DMS153 (cell line): ENCODE measurements at regions not wholly inside any gene's neighbourhood (a gene's known extent, or its start where the extent isn't known, plus 50 kb on each side); places are given as distances from the start of the nearest gene placed in this dataset.
"Not testable (repeated sequence)": the region's sequence is repeated elsewhere in the genome, so short reads cannot be mapped to it uniquely, and the experiment has no call there.

Experiments used
- DNase-seq: peaks from one replicate; lab custom pipeline; 2025; lab: John Stamatoyannopoulos, UW

DNA sequence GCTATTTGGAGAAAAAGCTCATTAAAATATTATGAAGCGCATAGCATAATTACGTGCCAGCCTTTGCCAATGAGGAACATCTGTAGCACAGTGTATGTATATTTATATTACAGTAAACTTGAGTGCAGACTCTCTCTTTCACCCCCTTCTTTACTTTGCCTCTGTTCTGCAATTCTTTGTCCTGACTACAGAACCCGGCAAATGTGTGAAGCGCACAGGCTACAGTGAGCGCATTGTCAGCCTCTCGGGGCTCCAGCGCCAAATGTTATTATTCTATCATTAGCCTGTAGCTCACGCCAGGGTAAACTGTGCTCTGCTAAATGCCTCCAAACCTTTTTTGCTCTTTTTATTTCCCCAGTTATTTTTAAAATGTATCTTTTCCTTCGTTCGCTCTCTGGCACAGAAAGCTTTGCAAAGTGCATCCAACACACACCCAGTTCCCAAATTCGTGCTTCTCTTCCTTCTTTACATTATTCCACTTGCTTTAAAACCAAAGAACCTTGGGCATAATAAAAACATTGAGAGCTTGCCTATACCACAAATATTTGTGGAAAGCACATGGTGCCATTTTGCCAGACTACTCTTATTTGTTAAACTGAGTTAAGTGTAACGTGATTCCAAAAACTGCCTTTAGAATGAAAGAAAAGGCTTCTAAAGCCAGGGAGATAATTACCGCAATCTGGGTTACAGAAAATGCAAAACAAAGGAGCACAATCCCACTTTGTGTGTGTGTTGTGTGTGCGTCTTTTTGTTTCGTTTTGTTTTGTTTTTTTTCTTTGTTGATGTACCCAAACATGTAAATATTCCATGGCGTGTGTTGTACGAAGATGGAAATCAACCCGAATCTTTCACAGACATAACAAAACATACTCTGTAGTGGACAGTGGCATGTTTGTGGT lies 164.1 kb upstream of the MPDZ start:
- peak; percentile 84 for DNase-seq

DNA sequence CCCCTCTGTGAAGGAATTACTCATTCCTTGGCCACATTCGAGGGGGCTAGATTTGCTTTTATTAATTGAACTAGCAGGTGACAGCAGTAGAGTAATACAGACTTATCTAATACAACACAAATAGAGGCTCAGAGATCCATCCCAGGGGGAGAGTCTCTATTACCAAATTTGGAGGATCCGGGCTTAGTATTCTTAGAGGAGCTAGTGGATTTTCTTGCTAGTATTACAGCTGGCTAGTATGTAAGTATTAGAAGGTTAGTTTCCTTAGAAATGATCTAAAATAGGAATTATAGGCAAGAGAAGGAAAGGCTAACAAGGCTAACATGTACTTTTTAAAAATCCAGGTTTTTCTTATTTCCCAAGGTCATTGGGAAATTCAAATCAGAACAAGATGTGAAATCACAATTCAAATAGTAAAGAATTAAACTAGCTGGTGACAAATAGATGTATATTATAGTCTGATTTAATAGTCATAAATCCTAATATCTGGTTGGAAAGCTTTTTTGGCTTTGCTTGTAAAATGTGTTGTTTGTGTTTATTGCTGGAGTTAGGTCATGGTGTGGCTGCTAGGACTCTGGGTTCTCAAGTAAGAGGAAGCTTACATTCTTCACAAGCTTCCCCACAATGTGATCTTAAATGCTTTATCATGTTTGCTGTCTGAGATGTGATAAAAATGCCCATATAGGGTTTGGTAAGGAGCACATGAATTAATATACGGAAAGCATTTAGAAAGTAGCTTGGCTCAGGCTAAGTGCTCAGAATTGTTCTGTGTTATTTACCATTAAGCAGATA lies 160.4 kb upstream of the MPDZ start:
- no peak for DNase-seq

DNA sequence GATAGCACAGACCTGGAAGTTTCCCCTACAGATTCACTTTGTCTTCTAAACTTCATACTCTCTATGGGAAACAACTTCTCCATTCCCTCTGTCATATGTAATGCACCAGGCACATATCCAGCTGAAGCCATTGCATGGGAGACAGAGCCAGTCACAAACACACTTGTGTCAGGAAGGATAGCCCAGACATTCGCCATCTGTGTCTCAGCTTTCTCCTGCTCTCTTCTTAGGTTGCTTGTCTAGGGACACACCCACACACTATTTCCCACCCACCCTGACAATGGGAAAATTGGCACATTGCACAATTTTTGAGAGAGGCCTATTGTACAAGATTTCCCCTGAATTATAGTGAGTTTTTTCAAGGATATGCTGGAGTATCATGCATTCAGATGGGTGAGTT lies 158.4 kb upstream of the MPDZ start:
- DNase-seq, result no peak

DNA sequence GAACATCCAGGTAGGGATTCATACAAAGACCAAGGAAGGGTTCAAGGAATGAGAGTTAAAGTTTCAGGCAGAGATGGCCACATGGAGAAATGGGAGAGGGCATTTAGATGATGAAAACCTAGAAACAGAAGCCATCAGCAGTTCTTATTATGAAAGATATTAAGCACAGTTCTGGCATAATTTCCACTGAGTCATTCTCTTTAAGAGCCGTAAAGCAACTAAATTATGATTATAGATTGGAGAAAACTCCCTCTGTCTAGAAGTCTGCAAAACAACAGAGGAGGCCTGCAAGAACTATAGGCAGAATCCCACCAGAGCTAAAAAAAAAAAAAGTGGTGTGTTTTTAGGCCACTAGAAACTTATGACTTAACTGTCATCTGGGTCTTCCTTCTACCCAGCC lies 157.1 kb upstream of the MPDZ start:
- no peak for DNase-seq

DNA sequence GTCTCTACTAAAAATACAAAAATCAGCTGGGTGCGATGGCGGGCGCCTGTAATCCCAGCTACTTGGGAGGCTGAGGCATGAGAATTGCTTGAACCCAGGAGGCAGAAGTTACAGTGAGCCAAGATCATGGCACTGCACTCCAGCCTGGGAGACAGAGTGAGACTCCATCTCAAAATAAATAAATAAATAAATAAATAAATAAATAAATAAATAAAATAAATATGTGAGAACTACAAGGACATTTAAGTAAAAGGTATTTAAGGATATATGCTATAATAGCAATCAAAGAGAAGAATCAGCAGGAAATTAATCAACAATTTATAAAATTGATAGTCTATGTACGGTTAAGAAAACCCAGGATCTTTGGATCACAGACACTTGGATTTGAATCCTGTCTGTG lies 154.0 kb upstream of the MPDZ start:
- DNase-seq, result not testable (repeated sequence)

DNA sequence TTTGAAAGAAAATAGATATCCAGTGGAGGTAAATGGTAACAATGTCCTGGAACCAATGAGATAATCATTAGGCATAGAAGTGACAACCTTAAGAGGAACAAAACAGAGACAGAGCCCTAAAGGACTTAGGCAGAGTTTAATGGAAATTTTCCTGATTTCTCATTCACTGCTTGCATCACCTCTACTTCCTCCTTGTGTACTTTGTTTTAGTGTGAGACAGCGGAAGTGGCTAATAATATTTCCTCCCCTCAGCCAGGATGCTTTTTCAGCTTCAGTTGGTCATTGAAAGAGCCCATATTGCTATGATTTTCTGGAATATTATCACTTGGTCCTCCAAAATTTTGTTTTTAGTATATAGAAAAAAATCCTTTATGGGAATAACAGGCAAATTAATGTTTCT lies 153.4 kb upstream of the MPDZ start:
- DNase-seq, result peak; percentile 51

DNA sequence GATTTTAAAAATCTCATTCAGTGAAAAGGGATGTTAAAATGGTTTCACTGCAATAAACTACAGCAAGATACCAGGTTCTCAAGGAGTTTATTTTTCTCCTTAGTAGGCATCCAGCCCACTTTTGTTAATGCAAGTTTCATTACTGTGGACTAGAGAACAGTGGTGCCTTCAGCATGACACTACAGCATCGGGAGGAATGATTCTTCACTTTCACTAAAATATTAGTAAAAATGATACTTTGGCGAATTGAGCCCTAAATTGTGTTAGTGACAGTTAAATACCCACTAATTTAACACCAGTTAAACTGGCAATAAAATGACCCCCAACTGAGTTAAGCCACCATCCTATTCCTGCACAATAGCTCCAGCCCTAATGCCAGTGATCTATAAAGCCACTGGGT lies 152.2 kb upstream of the MPDZ start:
- no peak for DNase-seq

DNA sequence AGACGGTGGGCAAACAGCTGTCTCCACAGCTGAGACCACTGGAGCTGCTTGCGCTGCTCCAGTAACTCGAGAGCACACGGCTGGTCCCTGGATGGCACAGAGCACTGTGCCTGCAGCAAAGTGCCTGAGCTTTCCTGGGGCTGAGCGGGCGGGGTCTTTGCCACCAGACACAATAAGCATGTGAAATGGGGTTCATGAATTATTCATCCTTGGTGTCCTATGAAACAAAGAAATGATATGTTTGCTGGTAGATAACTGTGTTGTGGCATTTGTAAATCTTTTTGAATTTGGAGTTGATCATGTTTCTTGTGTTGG lies 151.7 kb upstream of the MPDZ start:
- DNase-seq, result no peak

DNA sequence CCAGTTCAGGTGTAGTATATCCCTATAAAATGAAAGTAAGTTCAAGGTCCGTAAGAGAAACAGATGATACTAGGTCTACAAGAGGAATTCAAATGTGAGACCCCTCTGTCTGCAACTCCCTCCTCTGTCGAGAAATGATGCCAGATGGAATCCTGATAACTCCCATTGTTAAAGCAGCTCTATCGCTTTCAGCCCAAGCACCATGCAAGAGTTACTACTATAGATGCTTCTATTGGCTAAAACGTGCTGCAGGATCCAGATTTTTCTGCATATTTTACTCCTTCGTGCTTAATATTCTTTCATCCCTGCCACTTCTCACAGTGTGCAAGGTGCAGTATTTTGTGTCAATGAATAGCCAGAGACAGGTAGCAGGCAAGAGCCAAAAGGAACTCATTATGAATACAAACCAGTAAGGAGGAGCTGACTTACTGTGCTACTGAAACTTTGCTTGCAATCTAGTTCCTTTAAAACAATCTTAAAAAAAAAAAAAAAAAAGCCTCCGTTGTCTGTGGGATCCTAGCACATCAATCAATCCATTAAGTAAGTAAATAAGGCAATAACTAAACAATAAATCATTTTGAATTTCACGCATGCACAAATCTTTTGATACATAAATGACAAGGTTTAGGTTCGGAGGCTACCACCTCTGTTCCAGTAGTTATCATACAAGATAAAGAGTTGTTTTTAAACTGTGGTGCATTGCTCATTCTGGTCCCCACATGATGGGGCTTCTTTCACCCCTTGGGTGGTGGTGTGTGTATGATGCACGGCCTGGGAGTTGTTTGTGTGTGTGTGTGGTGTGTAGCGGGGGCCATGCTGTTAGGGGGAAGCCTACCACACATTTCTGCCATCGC lies 151.1 kb upstream of the MPDZ start:
- DNase-seq, result peak; percentile 19

DNA sequence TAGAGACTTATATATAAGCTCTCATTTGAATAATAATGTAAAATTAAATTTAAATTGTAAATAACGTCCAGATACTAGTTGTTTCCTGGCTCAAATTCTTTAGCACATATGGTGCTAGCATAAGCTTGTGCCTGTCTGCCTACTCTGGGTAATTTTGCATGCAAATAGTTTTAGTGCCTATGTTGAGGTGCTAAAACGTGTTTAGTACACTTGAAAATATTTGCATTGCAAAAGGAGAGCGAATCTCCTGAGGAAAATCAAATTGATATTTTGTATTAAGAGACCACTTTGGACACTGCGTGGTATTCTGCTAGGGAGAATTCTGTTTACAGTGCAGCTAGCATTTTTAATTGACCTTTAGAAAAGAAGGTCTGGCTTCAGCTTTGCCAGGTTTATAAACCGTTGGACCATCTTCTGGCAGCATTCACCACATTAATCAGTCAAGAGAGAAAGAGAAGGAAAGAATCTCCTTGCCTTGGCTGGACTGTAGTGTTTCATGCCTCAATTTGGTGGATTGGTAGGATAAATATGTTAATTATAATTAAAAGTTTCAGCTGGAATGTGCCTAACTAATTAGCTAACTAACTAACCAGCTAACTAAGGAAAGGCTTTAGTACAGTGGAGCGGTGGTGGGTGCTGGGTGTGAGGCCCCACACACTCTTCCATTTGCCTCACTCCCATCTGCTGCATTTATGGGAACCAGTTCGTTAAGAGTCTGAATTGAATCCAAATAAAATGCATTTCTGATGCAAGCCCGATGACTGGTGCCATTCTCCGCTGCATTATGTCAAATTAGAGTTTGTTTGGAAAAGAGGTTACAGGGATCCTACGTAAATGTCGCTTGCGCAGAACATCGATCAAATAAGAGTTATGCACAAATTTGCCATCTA lies 150.1 kb upstream of the MPDZ start:
- peak; percentile 61 for DNase-seq

DNA sequence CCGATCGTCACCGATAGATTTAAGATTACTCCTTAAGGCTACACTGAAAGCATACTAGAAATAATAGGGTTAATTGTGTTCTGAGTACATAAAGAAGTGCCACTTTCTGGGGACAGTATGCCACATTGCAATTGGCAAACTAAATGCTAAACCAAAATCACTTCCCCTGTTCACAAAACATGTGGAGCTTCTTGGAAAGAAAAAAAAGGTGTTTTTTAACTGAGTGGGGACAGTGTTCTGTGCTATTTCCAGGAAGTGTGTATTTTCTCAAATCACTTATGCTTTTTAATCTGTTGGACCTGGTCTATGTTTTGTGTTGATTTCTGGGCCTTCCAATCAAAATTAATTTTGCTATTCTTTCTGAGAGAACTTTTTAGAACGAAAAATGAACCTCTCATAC lies 149.3 kb upstream of the MPDZ start:
- DNase-seq, result no peak

DNA sequence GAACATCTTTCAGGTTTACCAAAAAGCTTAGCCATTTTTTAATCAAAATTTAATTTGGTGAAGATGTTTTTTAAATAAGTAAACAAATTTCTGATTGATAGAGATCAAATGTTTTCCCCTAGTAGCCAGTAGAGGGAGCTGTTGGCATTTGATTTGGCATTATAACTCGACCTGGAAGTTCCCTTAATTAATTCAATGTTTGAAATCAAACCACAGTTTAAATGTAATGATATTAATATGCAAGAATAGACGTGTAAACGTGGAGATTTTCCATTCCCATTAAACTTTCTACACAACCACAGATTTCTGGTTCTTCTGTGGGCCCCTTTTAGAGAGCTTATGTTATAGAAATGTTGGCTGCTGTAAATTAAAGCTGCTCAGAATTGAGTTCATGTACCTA lies 148.1 kb upstream of the MPDZ start:
- DNase-seq, result peak; percentile 68

DNA sequence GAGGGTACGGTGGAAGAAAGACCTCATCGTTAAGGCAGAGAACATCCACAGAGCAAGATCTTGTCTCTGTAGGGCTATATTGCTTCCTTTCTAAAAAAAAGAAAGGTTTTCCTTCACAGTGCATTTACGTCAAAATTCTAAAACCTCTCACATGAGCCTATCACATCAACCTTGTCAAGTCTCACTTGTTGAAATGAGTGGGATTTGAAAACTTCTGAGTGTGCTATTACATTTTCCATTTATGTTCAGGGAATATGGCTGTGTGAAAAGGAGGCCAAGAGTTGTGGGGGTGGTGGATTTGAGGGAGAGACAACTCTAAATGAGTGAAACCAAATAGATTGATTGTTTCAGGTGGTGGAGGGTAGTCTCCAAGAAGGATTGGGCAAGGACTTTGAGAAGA lies 147.1 kb upstream of the MPDZ start:
- DNase-seq, result no peak

DNA sequence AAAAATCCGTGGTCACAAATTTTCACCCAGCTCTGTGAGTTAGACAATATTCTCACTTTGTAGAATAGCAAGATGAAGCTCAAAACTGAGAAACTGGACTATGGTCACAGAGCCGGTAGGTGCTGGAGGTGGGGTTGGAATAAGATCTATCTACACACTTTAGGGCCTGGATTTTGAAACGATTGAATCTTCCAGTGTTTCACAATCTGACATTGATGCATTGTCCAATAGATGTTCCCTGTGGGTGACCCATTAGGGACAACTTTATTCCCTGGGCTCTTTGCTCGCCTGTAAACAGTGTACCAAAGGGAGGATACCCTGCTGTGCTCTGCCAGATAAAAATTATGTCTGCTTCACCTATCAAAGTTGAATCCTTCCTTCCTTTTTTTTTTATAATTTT lies 145.4 kb upstream of the MPDZ start:
- no peak for DNase-seq

DNA sequence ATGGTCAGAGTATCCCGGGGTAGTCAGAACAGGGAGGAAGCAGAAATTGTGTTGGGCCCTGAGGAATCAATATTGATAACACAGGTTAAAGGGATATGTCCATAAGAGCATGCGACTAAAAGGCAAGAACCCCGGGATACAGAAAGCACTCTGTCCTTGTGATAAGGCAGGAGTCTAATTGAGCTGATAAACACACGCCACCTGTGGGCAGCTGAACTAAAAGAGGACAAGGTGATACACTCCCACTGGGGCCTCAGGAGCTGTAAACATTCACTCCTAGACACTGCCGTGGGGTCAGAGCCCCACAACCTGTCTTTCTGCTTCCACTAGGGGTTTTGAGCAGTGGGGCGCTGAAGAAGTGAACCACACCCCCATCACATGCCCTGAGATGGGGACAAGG lies 144.7 kb upstream of the MPDZ start:
- no peak for DNase-seq

DNA sequence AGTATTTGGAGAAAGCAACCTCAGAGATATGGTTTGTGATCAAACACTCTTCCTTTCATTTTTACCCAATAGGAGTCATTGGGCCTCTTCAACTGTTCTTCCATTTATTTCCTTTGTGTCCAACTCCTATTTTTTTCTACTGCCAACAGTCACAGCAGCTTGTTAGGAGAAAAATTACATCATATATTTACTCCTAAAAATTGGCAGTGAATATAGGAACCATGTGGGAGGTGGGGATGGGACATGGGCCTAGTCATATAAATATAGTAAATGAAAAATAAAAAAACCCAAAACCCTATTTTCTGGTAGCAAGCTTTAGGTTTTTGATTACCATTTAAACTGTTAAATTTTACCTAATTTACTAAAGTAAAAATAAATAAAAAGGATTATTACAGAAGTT lies 134.9 kb upstream of the MPDZ start:
- DNase-seq, result no peak

DNA sequence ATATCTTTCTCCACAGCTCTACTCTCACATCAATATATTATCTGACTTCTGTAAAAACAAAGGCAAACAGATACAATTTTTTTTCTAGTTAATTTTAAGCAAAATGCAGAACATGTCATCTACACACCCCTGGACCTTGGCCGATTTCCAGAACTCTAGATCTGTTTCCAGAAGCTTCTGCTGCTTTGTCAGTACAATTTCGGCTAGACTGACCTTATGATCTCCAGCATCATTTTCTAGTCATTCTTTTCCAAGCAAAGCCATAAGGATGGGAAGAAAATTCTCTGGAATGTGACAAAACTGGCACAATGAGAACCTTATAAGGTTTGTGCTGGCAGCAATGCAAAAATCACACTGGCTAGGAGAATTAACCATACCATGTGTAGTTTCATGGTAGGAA lies 132.8 kb upstream of the MPDZ start:
- no peak for DNase-seq

DNA sequence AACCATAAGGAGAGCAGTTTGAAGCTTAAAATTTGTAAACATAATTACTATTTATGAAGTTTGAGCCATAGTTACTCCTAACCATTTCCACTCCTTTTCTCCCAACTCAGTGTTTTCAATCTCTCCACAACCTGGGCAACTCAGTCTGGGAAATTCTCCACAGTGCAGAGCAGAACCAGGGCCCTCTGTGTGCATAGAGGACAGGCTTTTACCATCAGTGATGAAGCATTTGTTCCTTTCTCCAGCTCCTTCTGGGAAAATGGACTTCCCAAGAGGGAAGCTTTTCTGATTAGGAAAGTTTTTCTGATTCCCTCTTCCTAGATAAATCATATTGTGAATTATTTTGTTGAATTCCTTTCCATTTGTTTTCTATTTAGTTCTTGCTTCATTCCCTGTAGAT lies 132.3 kb upstream of the MPDZ start:
- DNase-seq, result no peak

DNA sequence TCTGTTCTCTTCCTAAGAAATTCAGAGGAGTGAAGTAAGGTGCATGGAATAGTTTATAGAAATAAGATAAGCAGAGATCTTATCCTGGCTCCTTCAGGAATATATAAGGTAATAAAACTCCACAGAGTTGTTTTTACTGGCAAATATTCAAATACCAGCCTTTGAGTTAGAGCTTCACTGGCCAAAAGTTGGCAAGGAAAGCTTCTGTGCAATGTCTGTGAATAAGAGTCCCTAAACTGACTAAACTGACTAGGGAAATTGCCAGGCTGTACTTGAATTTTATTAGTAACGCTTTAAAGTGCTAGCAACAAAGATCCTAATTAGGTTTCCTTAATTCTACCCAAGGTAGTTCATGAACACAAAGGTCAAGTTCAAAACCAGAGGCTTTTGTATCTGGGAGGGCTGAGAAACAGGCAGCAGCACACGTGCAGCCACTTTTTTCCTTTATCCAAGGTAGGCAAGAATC lies 131.1 kb upstream of the MPDZ start:
- DNase-seq, result no peak

DNA sequence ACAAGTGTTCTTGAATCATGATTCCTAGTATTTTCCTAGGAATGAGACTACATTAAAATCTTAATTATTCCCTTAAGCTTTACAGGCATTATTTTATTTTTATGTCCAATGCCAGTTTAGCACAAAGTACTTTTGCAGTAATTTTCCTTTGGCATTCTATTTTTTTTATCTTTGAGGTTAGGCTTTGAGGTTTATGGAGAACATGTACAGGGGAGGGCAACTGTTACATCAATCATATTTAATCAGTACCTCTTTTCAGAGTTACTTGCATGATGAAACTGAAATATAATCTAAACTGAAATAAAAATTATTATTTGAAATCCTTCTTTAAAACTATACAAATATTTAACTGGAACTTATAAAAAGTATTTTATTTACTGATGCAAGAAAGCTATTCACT lies 118.2 kb upstream of the MPDZ start:
- DNase-seq, result no peak

DNA sequence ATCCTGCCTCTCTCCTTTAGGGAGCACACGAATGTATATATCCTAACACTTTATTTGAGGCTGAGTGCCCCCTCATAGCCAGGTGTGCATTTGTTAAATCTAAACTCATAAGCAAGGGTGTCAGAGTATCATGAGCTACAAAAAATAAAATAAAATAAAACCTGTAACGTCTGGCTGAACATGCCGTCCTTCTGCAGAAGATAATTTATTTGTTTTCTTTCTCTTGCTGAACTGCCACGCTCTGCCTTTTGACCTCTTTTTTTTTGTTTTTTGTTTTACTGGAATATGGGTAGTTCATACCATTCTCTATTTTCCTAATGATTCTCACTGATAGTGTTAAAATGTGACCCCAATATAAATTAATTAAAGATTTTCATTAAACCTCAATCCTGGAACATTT lies 117.7 kb upstream of the MPDZ start:
- no peak for DNase-seq

DNA sequence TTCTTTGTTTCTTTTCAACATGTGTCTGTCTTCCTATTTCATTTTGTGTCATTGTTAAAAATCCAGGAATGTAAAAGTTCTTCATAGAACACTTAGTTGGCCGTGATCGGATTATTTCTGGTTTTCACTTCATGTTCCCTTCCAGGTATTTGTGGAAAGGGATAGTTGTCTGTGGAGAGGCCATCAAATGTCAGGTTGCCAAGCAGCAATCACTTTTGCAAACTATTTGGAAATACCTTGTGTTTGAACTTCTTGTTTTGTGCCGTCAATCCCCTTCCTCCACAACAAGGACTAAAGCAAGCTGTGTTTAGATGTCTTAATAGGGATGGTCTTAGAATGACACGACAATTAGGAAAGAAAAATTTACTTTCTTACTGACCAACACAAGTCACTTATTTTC lies 116.9 kb upstream of the MPDZ start:
- DNase-seq, result no peak
